Stomach (tissue), 8 donors: ENCODE measurements at regions not wholly inside any gene's neighbourhood (a gene's known extent, or its start where the extent isn't known, plus 50 kb on each side); places are given as distances from the start of the nearest gene placed in this dataset.

Experiments used
- DNase-seq, 2 donors: peaks; one replicate each; pipeline versions ENCODE4 v3.0.0 to v3.0.0-alpha.2; 2013 to 2019
- H3K27ac ChIP-seq, 5 donors: fragments of 200-600 bp in 4 of 5; sonication (generic) in 4 of 5; one replicate each; pipeline ENCODE4 v1.5.1; 2013 to 2019; ENCODE audit warnings: mild to moderate bottlenecking in 1 of 5, moderate library complexity in 1 of 5
- H3K27me3 ChIP-seq, 3 donors: fragments of 200-600 bp; sonication (generic); one replicate each; pipeline ENCODE4 v1.5.1; 2017 to 2019; ENCODE audit warnings: mixed run types in 1 of 3
- H3K36me3 ChIP-seq, 4 donors: fragments of 200-600 bp; sonication (generic); 1 replicate in 3 of 4; 2 replicates in 1 of 4; pipeline ENCODE4 v1.5.1; 2016 to 2019
- H3K4me1 ChIP-seq, 4 donors: fragments of 200-600 bp; sonication (generic); one replicate each; pipeline ENCODE4 v1.5.1; 2016 to 2019
- H3K4me3 ChIP-seq, 4 donors: fragments of 200-600 bp; sonication (generic) in 3 of 4; one replicate each; pipeline ENCODE4 v1.5.1; 2016 to 2019; ENCODE audit warnings: mild to moderate bottlenecking in 1 of 4
- H3K9me3 ChIP-seq, 4 donors: fragments of 200-600 bp; sonication (generic); one replicate each; pipeline ENCODE4 v1.5.1; 2016 to 2019
- EP300 ChIP-seq: sonication (generic); formaldehyde crosslinking; IDR thresholded peaks from one replicate; pipeline ENCODE4 v1.6.1; 2017; ENCODE audit warnings: antibody characterized with exemption
- POLR2A ChIP-seq, 4 donors: fragments of 450-650 bp; IDR thresholded peaks; one replicate each; pipeline ENCODE4 v1.6.1; 2016; ENCODE audit warnings: antibody characterized with exemption in 4 of 4, control low read depth in 2 of 4, mild to moderate bottlenecking in 1 of 4, moderate library complexity in 1 of 4
- POLR2AphosphoS5 ChIP-seq, 3 donors: sonication (generic); formaldehyde crosslinking; IDR thresholded peaks; one replicate each; pipeline ENCODE4 v1.6.1; 2016; ENCODE audit warnings: antibody characterized with exemption in 3 of 3
- WGBS, 5 donors: extraction: QIAGEN DNeasy Blood & Tissue Kit in 3 of 5; methylation state at CpG; one replicate each; pipeline versions ENCODE4 v1.1.5 to v1.1.7; 2013 to 2018; 5-methylcytosine and 5-hydroxymethylcytosine counted together
- intact Hi-C: fragments of 100-400 bp; cut with DNase I; formaldehyde crosslinking; loops from one replicate; pipeline ENCODE4 v1.15.1; 2023; ENCODE audit warnings: low total_unique reads
- TF ChIP-seq, protein P1 (sequence below), 7 experiments: fragments of 450-650 bp in 4 of 7; fragments of 200-600 bp in 3 of 7; sonication (generic) in 3 of 7; IDR thresholded peaks; one replicate each; pipeline ENCODE4 v1.5.1; 2016 to 2019; ENCODE audit warnings: antibody characterized with exemption in 7 of 7, control low read depth in 2 of 7, mild to moderate bottlenecking in 1 of 7
- donor health status: healthy with polysubstance abuse.
- donor health status: Bipolar disorder and iron deficiency.
- donor health status: healthy.

DNA sequence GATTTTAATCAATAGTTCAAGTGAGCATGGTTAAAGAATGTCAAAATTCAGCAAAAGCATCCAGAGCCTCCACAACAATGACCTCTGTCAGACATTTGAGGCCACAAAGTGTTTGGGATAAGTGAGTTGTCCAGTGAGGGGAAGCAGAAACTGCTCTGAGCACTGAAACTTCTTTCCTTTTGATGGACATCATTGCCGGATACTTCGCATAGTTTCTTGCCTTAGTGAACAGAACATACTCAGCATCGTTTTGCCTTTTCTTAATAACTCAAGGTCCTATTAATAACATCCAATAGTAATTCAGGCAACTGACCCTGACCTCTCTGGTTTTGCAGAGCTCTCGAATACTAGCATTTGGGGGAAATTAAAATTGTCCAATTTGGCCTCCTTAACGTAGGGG lies 78.6 kb downstream of the EDN3 start:
- no peaks in the 10 kb centered on the region for H3K36me3 ChIP-seq
- DNase-seq, result no peak
- TF ChIP-seq POLR2A (IDR thresholded peaks at IDR 0.05) (no peak), EP300 (no peak), POLR2AphosphoS5 (IDR thresholded peaks at IDR 0.05) (no peak)
- TF ChIP-seq, protein P1, sequence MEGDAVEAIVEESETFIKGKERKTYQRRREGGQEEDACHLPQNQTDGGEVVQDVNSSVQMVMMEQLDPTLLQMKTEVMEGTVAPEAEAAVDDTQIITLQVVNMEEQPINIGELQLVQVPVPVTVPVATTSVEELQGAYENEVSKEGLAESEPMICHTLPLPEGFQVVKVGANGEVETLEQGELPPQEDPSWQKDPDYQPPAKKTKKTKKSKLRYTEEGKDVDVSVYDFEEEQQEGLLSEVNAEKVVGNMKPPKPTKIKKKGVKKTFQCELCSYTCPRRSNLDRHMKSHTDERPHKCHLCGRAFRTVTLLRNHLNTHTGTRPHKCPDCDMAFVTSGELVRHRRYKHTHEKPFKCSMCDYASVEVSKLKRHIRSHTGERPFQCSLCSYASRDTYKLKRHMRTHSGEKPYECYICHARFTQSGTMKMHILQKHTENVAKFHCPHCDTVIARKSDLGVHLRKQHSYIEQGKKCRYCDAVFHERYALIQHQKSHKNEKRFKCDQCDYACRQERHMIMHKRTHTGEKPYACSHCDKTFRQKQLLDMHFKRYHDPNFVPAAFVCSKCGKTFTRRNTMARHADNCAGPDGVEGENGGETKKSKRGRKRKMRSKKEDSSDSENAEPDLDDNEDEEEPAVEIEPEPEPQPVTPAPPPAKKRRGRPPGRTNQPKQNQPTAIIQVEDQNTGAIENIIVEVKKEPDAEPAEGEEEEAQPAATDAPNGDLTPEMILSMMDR (IDR thresholded peaks at IDR 0.05), result no peak
- no peaks in the 10 kb centered on the region for H3K9me3 ChIP-seq
- 62 to 85% (median 75%) methylated on average over 5 of the region's 5 CpGs for WGBS, 5 donors
- peaks cover 0 to 45% (median 3%) of the 10 kb centered on the region in 3 donors for H3K27me3 ChIP-seq
- no peaks in the 10 kb centered on the region for H3K4me1 ChIP-seq
- H3K4me3 ChIP-seq, result no peak overlapping the region
- no peak overlapping the region for H3K27ac ChIP-seq
- intact Hi-C loops, result no loop called here

DNA sequence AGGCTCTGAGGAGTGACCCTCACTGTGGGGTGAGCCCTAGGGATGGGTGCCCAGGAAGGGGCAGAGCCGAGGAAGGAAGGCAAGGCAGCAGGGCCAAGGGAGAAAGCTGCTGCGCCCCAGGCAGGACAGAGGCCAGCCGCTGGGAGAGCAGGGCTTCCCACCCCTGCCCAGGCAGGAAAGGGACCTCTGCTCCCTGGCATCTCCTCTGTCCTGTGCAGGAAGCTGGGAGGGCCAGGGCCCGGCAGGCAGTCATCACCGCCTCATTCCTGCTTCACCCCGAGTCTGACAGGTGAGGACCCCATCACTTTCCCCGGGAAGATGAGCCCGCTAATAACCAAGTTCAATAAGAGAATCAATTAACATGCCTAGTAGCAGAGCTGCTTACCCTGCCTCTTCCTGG lies 81.3 kb downstream of the EDN3 start:
- H3K4me3 ChIP-seq, result no peak overlapping the region
- no peaks in the 10 kb centered on the region for H3K9me3 ChIP-seq
- peaks cover 0 to 50% (median 3%) of the 10 kb centered on the region in 3 donors for H3K27me3 ChIP-seq
- intact Hi-C loops, result no loop called here
- H3K4me1 ChIP-seq, result no peaks in the 10 kb centered on the region
- TF ChIP-seq POLR2A (IDR thresholded peaks at IDR 0.05) (no peak), EP300 (no peak), POLR2AphosphoS5 (IDR thresholded peaks at IDR 0.05) (no peak)
- TF ChIP-seq, protein P1 (IDR thresholded peaks at IDR 0.05), result no peak
- H3K36me3 ChIP-seq, result no peaks in the 10 kb centered on the region
- 56 to 66% (median 61%) methylated on average over 7 to 8 of the region's 8 CpGs for WGBS, 5 donors
- DNase-seq, result no peak
- no peak overlapping the region for H3K27ac ChIP-seq

DNA sequence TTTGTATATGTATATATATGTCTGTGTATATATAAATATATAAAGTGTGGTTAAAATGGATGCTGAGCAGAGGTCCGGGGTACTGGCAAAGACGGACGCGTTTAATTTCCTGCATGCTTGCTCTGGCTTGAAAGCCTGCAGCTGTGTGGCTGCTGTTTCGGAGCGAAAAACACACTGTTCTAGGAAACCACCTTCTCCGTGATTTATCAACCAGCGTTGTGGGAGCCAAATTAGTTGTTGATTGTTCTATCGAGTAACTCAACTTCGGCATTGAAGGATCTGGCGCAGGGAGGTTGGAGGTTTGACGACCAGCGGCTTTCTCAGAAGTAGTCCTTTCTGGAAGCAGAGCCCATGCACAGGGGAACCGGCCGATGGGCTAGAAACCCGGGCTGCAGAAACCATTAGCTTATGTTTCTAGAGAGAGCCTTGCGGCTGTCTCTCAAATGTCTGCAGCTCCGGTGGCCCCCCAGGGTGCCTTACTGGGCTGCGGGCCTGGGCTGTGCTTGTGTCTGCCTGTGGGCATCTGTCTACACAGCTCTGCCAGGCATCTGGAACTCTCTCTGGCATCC lies 81.8 kb downstream of the EDN3 start:
- Histone ChIP-seq H3K36me3 (no peaks in the 10 kb centered on the region), H3K27me3 (peaks cover 0 to 53% (median 3%) of the 10 kb centered on the region in 3 donors), H3K4me3 (no peak overlapping the region), H3K27ac (no peak overlapping the region), H3K4me1 (no peaks in the 10 kb centered on the region), H3K9me3 (no peaks in the 10 kb centered on the region)
- 69 to 81% (median 78%) methylated on average over 19 of the region's 19 CpGs for WGBS, 5 donors
- intact Hi-C loops, result no loop called here
- no peak for DNase-seq
- TF ChIP-seq POLR2A (IDR thresholded peaks at IDR 0.05) (no peak), EP300 (no peak), POLR2AphosphoS5 (IDR thresholded peaks at IDR 0.05) (no peak)
- TF ChIP-seq, protein P1 (IDR thresholded peaks at IDR 0.05), result no peak

DNA sequence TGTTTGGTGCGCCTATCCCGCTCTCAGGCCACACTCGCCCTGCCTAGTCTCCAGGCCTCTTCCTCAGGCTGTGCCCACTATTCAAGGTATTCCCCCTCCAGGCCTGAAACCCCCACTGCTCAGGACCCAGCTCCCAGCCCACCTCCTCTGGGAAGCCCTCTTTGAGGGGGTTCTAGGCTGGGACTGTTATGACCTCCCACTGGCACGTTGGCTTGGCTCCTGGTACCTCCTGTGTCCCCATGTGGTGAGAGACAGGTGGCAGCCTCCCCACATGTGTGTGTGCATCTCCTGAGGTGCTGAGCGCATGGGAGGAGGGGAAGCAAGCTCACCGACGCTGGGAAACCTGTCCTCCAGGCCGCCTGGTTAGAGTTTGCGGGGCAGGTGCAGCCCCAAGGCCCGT lies 82.5 kb downstream of the EDN3 start:
- TF ChIP-seq POLR2AphosphoS5 (IDR thresholded peaks at IDR 0.05) (no peak), EP300 (no peak), POLR2A (IDR thresholded peaks at IDR 0.05) (no peak)
- TF ChIP-seq, protein P1 (IDR thresholded peaks at IDR 0.05), result no peak
- intact Hi-C loops, result no loop called here

More for the DNA sequence above, 82.5 kb downstream of the EDN3 start:
- no peaks in the 10 kb centered on the region for H3K4me1 ChIP-seq
- no peak overlapping the region for H3K27ac ChIP-seq
- H3K36me3 ChIP-seq, result no peaks in the 10 kb centered on the region
- no peak for DNase-seq
- WGBS, 5 donors, result 69 to 82% (median 75%) methylated on average over 9 to 10 of the region's 10 CpGs
- H3K9me3 ChIP-seq, result no peaks in the 10 kb centered on the region
- peaks cover 2 to 53% (median 3%) of the 10 kb centered on the region in 3 donors for H3K27me3 ChIP-seq
- H3K4me3 ChIP-seq, result no peak overlapping the region
